ENCODE measurements at regions not wholly inside any gene's neighbourhood (a gene's known extent, or its start where the extent isn't known, plus 50 kb on each side); places are given as distances from the start of the nearest gene placed in this dataset.

DNA sequence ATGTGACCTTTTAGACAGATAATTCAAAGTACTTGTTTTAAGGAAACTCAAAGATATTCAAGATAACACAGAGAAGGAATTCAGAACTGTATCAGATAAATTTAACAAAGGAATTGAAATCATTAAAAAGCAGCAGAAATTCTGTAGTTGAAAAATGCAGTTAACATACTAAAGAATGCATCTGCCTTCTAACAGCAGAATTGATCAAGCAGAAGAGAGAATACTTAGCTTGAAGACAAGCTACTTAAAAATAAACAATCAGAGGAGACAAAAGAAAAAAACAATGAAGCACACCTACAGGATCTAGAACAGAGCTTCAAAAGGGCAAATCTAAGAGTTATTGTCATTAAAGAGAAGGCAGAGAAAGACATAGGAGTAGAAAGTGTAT lies 123.0 kb upstream of the TET2 start:
- TF ChIP-seq, protein P1, sequence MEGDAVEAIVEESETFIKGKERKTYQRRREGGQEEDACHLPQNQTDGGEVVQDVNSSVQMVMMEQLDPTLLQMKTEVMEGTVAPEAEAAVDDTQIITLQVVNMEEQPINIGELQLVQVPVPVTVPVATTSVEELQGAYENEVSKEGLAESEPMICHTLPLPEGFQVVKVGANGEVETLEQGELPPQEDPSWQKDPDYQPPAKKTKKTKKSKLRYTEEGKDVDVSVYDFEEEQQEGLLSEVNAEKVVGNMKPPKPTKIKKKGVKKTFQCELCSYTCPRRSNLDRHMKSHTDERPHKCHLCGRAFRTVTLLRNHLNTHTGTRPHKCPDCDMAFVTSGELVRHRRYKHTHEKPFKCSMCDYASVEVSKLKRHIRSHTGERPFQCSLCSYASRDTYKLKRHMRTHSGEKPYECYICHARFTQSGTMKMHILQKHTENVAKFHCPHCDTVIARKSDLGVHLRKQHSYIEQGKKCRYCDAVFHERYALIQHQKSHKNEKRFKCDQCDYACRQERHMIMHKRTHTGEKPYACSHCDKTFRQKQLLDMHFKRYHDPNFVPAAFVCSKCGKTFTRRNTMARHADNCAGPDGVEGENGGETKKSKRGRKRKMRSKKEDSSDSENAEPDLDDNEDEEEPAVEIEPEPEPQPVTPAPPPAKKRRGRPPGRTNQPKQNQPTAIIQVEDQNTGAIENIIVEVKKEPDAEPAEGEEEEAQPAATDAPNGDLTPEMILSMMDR (IDR thresholded peaks at IDR 0.05; ENCODE audit: extremely low read depth in 1 of 2, insufficient read depth in 1 of 2, low read depth in 1 of 2, low read length in 2 of 2), result no peak
- TF ChIP-seq POLR2AphosphoS5 (IDR thresholded peaks at IDR 0.05; ENCODE audit: insufficient read depth, low read depth, low read length) (no peak), MYC (IDR thresholded peaks at IDR 0.05; ENCODE audit: low read depth, low read length) (no peak)

All from endothelial cell of umbilical vein (primary cell).